GM12878 (cell line): ENCODE measurements at regions not wholly inside any gene's neighbourhood (a gene's known extent, or its start where the extent isn't known, plus 50 kb on each side); places are given as distances from the start of the nearest gene placed in this dataset.
A peak's percentile ranks its signal among the peaks of the same experiment; 100 is the strongest.

Experiments
- ATAC-seq: fragments of 200-7000 bp; cut with Tn5 transposase; 3 replicates; pipeline ENCODE4 v1.9.1; 2020; ENCODE audit warnings: mild to moderate bottlenecking, moderate library complexity
- BruUV-seq: library from RNA; stranded (reverse); fragments of 400-500 nt; replicated peaks from 2 replicates; lab custom pipeline; 2021; lab: Mats Ljungman, UMichigan
- CTCF ChIA-PET: fragments of 300-600 bp; sonication (Branson Sonifier 250); formaldehyde crosslinking; extraction: SDS; loops from one replicate; lab custom pipeline; 2021; ENCODE audit warnings: inconsistent platforms; lab: Yijun Ruan, JAX
- POLR2A ChIA-PET: fragments of 350-600 bp; formaldehyde crosslinking; extraction: SDS; loops from one replicate; lab custom pipeline; 2021; ENCODE audit warnings: inconsistent platforms; lab: Charles Lee
- RAD21 ChIA-PET: fragments of 300-600 bp; sonication (Branson Sonifier 250); formaldehyde crosslinking; loops from one replicate; lab custom pipeline; 2023; ENCODE audit warnings: antibody characterized with exemption; ENCODE audit not compliant: unreplicated experiment; lab: Charles Lee
- SMC1A ChIA-PET: fragments of 300-600 bp; sonication (Branson Sonifier 250); formaldehyde crosslinking; loops from one replicate; lab custom pipeline; 2023; ENCODE audit not compliant: unreplicated experiment, uncharacterized antibody; lab: Charles Lee
- DNase-seq: peaks from one replicate; pipeline ENCODE4 v3.0.0-alpha.2; 2011; ENCODE audit warnings: low read depth, low spot score
- FAIRE-seq: peaks from 3 replicates; lab custom pipeline; 2011; peaks lifted over from hg19 to GRCh38; lab: Jason Lieb, UNC
- H2AFZ ChIP-seq: 2 replicates; pipeline ENCODE4 v1.6.0; 2011; ENCODE audit warnings: low read depth, low read length, control low read depth; ENCODE audit not compliant: control insufficient read depth
- H3K27ac ChIP-seq: 2 replicates; pipeline ENCODE4 v1.5.1; 2011; ENCODE audit warnings: control low read depth; ENCODE audit not compliant: control insufficient read depth, insufficient read depth
- H3K27me3 ChIP-seq, 2 experiments: replicated peaks in 1 of 2; 2 replicates each; pipeline versions ENCODE4 v1.6.0 to v1.6.1; 2011; ENCODE audit warnings: low read length in 1 of 2; ENCODE audit not compliant: control insufficient read depth in 2 of 2, insufficient read depth in 2 of 2
- H3K36me3 ChIP-seq, 2 experiments: 2 replicates each; pipeline ENCODE4 v1.5.1; 2011; ENCODE audit warnings: low read length in 1 of 2; ENCODE audit not compliant: control insufficient read depth in 2 of 2, insufficient read depth in 2 of 2
- H3K4me1 ChIP-seq: 2 replicates; pipeline ENCODE4 v1.6.1; 2011; ENCODE audit warnings: mild to moderate bottlenecking, low read length, moderate library complexity, mixed read lengths; ENCODE audit not compliant: control insufficient read depth, insufficient read depth
- H3K4me2 ChIP-seq: 2 replicates; pipeline ENCODE4 v1.6.0; 2011; ENCODE audit warnings: control low read depth; ENCODE audit not compliant: control insufficient read depth, insufficient read depth
- H3K4me3 ChIP-seq: fragments of 200-600 bp; sonication (generic); 2 replicates; pipeline ENCODE4 v1.5.1; 2016
- H3K79me2 ChIP-seq: 2 replicates; pipeline ENCODE4 v1.6.0; 2011; ENCODE audit warnings: low read length; ENCODE audit not compliant: control insufficient read depth, insufficient read depth
- H3K9ac ChIP-seq: 2 replicates; pipeline ENCODE4 v1.8.0; 2011; ENCODE audit warnings: low read length, control low read depth, mixed read lengths; ENCODE audit not compliant: control insufficient read depth, insufficient read depth
- H3K9me3 ChIP-seq: replicated peaks from 3 replicates; pipeline ENCODE4 v1.5.1; 2011; ENCODE audit warnings: mild to moderate bottlenecking, low read length; ENCODE audit not compliant: control insufficient read depth, insufficient read depth
- H4K20me1 ChIP-seq: 2 replicates; pipeline ENCODE4 v1.6.0; 2011; ENCODE audit not compliant: control insufficient read depth, insufficient read depth
- BCL3 ChIP-seq: IDR thresholded peaks from 2 replicates; pipeline ENCODE4 v1.6.1; 2011; ENCODE audit warnings: borderline replicate concordance, low read depth, mild to moderate bottlenecking, moderate library complexity, low read length; ENCODE audit not compliant: insufficient read depth, poor library complexity, severe bottlenecking
- BCLAF1 ChIP-seq: fragments of 450-650 bp; IDR thresholded peaks from 2 replicates; pipeline ENCODE4 v1.6.1; 2017; ENCODE audit warnings: antibody characterized with exemption, mild to moderate bottlenecking, moderate library complexity
- IRF5 ChIP-seq: fragments of 450-650 bp; IDR thresholded peaks from 2 replicates; pipeline ENCODE4 v1.6.1; 2017; ENCODE audit warnings: borderline replicate concordance
- MEF2A ChIP-seq: IDR thresholded peaks from 2 replicates; pipeline ENCODE4 v1.6.1; 2011; ENCODE audit warnings: low read depth, mild to moderate bottlenecking, low read length, moderate library complexity; ENCODE audit not compliant: insufficient read depth
- NBN ChIP-seq: fragments of 450-650 bp; IDR thresholded peaks from 2 replicates; pipeline ENCODE4 v1.6.1; 2016
- PAX5 ChIP-seq: IDR thresholded peaks from 2 replicates; pipeline ENCODE4 v1.6.1; 2011; ENCODE audit warnings: low read depth, low read length, borderline replicate concordance
- PKNOX1 ChIP-seq: fragments of 450-650 bp; IDR thresholded peaks from 2 replicates; pipeline ENCODE4 v1.6.1; 2016; ENCODE audit warnings: mild to moderate bottlenecking
- PML ChIP-seq: IDR thresholded peaks from 2 replicates; pipeline ENCODE4 v1.6.1; 2012; ENCODE audit warnings: low read length, inconsistent platforms
- RBBP5 ChIP-seq: fragments of 200-600 bp; sonication (generic); conservative IDR thresholded peaks from 2 replicates; pipeline ENCODE4 v1.6.1; 2016
- RELB ChIP-seq: fragments of 450-650 bp; IDR thresholded peaks from 2 replicates; pipeline ENCODE4 v1.6.1; 2017; ENCODE audit warnings: low read depth, mild to moderate bottlenecking, moderate library complexity
- SKIL ChIP-seq: fragments of 450-650 bp; IDR thresholded peaks from 2 replicates; pipeline ENCODE4 v1.6.1; 2017; ENCODE audit warnings: mild to moderate bottlenecking, low read depth, inconsistent platforms; ENCODE audit not compliant: poor library complexity, severe bottlenecking
- TCF12 ChIP-seq: IDR thresholded peaks from 2 replicates; pipeline ENCODE4 v1.6.1; 2011; ENCODE audit warnings: low read depth, mild to moderate bottlenecking, low read length
- WRNIP1 ChIP-seq: IDR thresholded peaks from 2 replicates; pipeline ENCODE4 v1.6.1; 2011; ENCODE audit warnings: low read depth, low read length, improper control_type of control experiment, borderline replicate concordance
- ZNF274 ChIP-seq: IDR thresholded peaks from one replicate; pipeline ENCODE4 v1.8.0; 2011; ENCODE audit not compliant: insufficient read length, insufficient read depth
- WGBS: methylation state at CpG from one replicate; pipeline ENCODE4 v1.1.6; 2016; ENCODE audit warnings: low lambda C conversion rate; ENCODE audit not compliant: insufficient replicate concordance, insufficient coverage; ENCODE audit errors: missing lambda C conversion rate; 5-methylcytosine and 5-hydroxymethylcytosine counted together
- in situ Hi-C: fragments of 300-500 bp; cut with MboI; formaldehyde crosslinking; loops from 9 replicates; pipeline ENCODE4 v1.14.3; 2018; ENCODE audit warnings: mixed read lengths
- intact Hi-C: fragments of 100-400 bp; cut with micrococcal nuclease; formaldehyde crosslinking; loops from one replicate; pipeline ENCODE4 v1.14.2; 2022; ENCODE audit not compliant: unreplicated experiment

- ChIA-PET CTCF (interaction anchor here (0.6 to 3.4 kb wide), 6 partner anchors 8 to 836 kb away, joined by 3 to 35 read pairs (median 6); no protein-coding TSS in a partner anchor), POLR2A (no interaction called here), RAD21 (interaction anchor here (1.0 kb wide), 1 partner anchor 145 kb away, joined by 3 read pairs; no protein-coding TSS in a partner anchor), SMC1A (no interaction called here)
- Histone ChIP-seq H3K36me3 (no peaks in the 10 kb centered on the region), H3K9me3 (no peaks in the 10 kb centered on the region), H3K27me3 (no peaks in the 10 kb centered on the region), H3K9ac (no peak overlapping the region), H3K79me2 (no peaks in the 10 kb centered on the region), H3K27ac (no peak overlapping the region), H2AFZ (no peak overlapping the region), H3K4me2 (no peak overlapping the region), H3K4me3 (no peak overlapping the region), H4K20me1 (no peaks in the 10 kb centered on the region), H3K4me1 (no peaks in the 10 kb centered on the region)
- intact Hi-C loops (loop anchor here (10.0 kb wide), 1 partner anchor 616 kb away; no protein-coding TSS in a partner anchor), in situ Hi-C loops (loop anchor here (5.0 kb wide), 1 partner anchor 839 kb away; no protein-coding TSS in a partner anchor)
- BruUV-seq = no TSS peak
- no peak for FAIRE-seq
- peak; percentile 29; the same call in 1 of the 3 replicates for ATAC-seq
- no peak for DNase-seq
- 17% methylated on average over 7 of the region's 7 CpGs for WGBS
- TF ChIP-seq RELB = no peak
- no peak for TF ChIP-seq MEF2A
- TF ChIP-seq PKNOX1 = no peak
- no peak for TF ChIP-seq WRNIP1
- TF ChIP-seq RBBP5 = no peak
- no peak for TF ChIP-seq PML
- no peak for TF ChIP-seq PAX5
- no peak for TF ChIP-seq IRF5
- TF ChIP-seq BCL3 = no peak
- TF ChIP-seq ZNF274 = no peak
- TF ChIP-seq BCLAF1 = no peak
- TF ChIP-seq NBN = no peak
- no peak for TF ChIP-seq TCF12
- no peak for TF ChIP-seq SKIL
Measured at GRCh38 chr9:86488794-86489193, 134.6 kb upstream of the TUT7 start.
